ENCODE measurements at regions not wholly inside any gene's neighbourhood (a gene's known extent, or its start where the extent isn't known, plus 50 kb on each side); places are given as distances from the start of the nearest gene placed in this dataset.
"Not testable (repeated sequence)": the region's sequence is repeated elsewhere in the genome, so short reads cannot be mapped to it uniquely, and the experiment has no call there.

DNA sequence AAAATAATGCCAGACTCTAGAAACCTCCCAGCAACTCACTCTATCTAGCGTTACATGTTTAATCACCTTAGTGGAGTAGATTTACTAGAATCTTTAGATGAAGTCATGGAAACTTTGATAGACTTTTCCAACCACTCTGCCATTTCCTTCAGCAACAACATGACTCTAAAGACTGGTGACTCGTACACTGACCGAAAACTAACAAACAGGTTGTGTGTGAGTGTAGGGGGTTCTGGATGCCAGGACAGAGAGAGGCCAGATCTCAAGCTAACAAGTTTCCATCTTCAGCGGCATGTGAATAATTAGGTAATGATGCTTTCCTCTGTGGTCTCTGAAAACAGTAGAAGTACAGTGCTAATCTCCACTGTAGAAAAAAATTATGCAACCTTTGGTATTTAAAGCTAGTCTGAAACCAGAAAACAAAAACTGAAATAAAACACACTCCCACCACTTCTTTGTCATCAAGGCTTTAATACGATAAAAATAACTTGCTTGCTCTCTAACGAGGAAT is 286.4 kb downstream of the PRDM5 start:
- no peak for DNase-seq

DNA sequence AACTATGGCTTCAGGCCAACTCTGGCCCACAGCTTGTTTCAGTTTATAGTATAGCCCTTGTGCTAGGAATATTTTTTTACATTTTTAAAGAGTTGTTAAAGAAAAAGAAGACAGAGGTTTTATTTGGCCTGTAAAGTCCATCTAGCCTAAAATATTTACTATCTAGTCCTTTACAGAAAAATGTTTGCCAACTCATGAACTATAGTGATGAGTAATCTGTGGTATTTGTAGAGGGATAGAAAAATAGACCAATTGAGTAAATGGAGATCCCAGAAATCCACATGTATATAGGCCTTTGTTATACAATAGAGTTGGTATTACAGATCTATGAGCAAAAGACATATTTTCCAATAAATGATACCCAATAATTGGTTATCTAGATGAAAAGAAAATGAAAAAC is 288.7 kb downstream of the PRDM5 start:
- no peak for DNase-seq

DNA sequence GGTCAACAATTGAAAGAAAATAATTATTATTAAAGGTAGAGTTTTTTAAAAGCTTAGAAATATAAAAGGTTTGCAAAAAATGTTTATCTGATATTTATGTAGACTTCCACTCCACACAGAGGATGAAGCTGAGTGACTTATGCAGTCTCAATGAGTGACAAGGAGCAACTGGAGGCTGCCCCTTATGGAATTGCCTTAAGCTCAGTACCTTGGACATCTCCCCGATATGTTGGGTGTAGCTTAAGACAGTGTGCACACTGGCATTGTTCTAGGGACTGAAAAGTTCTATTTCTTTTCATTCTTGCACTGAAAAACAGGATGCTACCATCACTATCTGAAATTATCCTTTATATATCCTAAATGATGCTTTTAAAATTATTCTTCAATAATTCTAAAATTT is 292.1 kb downstream of the PRDM5 start:
- DNase-seq, result no peak

DNA sequence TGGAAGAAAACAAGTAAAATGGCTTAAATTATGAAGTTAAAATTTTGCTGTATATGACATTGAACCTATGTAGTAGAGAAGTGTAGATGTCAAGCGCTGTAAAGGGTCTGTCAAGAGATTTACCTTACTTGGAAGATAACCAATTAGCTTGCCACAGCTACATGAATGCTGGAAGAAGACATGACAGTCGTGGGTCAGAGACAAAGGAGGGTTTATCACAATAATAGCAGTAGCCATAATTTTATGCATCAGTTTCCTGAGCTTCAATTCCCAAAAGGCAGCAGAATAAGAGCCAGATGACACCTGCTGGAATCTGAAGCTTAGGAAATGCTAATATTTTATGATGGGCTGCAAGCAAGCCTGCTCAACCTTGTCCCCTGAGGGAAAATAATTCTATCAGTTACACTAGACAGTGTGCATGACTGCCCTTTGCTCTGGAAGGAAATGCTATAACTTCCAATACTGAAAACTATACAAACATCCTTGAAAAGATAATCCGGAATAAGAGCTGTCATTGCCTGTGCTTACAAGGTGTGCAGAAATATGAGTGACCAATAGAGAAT is 292.9 kb downstream of the PRDM5 start:
- DNase-seq, result no peak

DNA sequence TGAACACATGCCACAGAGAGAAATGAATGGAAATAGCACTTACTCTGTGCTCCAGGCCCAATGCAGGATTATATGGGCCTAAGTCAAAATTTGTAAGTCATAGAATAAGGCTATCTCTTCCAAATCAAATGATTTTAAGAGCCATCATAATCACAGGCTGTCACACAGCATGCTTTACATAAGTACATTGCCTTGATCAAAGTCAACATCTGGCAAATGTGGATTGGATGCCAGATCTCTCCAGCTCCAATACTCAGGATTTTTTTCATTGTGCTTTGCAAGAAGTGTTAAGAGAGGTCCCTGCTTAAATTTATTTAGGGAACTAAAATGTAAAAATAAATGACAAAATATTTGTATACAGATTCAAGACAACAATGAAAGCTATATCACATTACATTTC is 299.9 kb downstream of the PRDM5 start:
- DNase-seq, result no peak

DNA sequence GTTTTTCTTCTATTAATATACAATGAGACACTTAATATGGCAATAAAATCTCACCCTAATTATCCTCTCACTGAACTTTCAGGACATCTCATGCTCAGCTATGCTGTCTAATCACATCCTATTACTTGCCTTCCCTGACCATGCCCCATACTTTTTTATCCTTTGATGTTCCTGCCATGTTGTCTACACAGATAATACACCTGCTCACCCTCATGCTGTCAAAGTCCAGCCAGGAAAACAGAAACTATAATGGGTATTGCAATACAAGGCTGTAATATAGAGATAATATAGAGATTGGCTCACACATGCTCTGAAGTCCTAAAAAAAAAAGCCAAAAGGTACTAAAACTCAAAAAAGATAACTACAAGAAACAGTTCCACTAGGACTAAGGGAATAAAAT is 305.4 kb downstream of the PRDM5 start:
- no peak for DNase-seq

DNA sequence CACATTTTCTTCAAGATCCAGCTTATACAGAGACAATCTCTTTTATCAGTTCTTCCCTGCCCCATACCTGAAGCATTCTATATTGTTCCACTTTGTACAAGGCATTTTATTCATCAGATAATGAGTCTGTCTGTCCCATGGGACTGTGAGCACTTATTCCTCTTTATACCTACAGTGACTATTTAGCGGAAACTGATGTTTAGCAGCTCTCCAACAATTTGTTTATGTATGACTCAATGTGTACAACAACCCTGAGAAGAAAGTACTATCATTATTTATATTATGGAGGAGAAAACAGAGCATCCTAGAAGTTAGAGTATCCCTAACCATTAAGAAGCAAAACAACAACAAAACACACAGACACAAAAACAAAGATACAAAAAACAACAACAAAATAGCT is 306.5 kb downstream of the PRDM5 start:
- DNase-seq, result no peak

DNA sequence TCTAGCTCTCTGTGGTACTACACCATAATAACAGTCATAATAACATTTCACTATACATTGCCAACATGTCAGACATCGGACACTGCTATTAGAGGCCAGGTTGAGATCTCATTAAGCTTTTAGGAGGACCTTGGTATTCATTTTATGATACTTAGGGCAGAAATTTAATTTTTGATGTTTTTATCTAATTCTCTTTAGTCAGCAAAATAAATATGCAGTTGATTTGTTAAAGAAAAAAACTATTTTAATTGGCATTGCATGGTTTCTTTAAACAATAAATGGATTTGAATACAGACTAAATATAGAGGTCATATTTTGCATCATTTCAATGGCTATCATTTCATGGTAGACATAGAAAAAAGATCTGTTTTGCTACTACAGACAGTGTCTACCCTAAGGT is 308.7 kb downstream of the PRDM5 start:
- no peak for DNase-seq

DNA sequence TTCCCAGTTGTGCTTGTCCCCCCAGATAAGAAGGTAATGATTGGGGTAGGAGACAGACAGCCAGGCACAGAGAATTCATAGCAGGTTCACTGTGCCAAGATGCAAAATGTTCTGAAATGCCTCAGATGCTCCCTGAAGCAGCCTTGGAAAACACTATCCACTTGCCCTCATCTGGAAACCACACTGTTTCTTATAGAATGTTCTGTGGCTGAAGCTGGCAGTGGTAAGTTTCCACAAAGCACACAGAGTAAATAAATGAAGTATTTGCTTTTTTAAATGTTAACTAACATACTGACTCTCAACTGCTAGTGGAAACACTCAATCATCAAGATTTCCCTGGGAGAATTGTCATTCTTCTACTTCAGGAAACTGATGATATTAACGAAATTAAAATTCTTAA is 311.4 kb downstream of the PRDM5 start:
- DNase-seq, result no peak

DNA sequence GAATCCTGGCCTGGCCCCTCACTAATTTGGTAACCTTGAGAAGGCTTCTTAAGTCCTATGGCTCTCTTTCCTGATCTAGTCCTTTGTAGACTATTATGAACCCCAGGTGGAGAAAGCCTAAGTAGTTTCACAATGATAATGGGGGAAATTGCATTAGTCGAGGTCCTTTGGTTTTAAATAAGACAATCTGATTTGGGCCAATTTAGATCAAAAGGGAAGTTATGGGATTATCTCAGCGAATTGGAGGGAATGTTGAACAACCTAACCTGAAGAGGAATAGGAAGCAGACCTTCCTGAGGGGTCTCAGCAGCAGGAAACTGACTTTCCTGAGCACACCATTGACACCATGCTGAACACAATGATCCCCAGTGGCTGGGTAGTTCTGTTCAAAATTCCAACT is 331.5 kb downstream of the PRDM5 start:
- DNase-seq, result no peak

DNA sequence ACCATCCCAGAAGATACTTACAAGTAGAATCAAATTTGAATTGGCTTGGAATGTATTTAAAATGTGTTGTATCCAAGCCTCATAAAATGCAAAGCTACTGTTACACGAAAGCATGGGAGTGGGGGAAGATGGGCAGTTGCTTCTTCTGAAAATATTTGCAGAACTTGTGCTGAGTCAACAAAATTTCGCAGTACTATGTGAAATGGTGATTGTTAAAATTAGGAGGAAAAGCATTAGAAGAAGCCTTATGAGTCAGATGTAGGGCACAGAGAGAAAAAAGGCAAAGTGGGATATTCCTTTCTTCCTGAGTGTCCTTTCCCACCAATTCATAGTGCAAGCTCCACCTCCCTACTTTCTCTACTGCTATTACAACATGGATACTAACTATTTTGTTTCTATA is 332.7 kb downstream of the PRDM5 start:
- DNase-seq, result no peak

DNA sequence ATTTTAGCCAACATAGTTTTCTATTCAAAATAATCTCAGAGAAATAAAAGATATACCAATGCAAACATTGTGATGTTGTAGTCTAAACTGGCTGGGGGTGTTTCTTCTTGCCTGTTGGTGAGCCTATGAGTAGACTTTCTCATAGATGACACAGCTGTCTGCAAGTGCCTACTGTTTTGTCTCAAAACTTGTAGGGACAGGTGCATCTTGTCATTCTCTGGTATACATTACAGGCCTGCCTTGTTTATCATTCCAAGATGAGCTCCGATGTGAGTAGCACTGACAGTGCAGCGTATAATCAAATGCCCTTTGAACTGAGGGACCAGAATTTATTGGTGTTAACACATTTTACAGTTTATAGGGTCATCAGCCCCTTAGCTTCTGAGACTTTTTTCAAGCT is 353.8 kb downstream of the PRDM5 start:
- no peak for DNase-seq

DNA sequence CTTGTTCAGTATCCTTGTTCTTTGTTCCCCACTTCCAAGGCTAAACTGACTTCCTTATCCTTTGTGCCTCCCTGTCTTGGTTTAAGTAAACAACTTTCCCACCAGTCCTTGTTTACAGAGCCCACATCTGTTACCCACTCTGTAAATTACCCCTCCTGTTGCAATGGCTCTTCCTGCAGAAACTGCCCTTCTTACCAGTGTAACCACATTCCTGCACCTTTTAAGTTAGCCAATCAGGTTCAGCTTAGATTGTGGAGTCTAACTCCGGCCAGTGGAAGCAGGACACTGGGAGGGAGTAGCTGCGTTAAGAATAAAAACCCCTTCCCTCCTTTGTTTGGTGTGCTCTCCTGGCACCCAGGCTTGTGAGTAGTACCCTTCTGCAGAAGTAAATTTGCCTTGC is 360.9 kb downstream of the PRDM5 start:
- DNase-seq, result no peak

DNA sequence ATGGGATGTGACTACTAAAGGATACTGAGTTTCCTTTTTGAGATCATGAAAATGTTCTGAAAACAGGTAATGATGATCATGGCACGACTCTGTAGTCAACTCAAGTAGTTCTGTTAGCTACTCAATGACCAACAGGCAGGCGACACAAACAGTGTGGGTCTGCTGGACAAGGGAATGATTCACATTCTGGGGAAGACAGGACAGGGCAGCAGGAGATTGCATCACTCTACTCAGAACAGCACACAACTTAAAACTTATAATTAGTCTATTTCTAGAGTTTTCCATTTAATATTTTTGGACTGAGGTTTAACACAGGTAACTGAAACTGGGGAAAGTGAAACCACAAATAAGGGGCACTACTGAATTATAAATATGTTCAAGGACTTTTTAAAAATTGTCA is 365.2 kb downstream of the PRDM5 start:
- no peak for DNase-seq

DNA sequence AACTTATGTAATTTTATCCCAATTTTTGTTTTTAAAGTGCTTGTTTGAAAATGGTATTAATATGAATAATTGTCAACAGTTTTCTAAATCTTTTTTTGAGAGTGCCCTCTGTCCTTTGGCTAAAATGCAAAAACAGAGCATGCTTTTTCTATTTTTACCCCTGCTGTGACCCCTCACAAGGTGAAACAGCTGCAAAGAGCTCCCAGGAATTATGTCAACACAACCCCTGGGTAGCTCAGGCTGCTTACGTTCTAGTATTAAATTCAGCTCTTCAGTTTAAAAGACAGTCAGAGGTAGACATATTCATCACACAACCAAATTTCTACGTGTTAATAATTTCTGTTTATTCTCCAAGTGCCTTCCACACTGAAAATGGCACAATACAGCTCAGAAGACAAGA is 367.5 kb downstream of the PRDM5 start:
- DNase-seq, result no peak

DNA sequence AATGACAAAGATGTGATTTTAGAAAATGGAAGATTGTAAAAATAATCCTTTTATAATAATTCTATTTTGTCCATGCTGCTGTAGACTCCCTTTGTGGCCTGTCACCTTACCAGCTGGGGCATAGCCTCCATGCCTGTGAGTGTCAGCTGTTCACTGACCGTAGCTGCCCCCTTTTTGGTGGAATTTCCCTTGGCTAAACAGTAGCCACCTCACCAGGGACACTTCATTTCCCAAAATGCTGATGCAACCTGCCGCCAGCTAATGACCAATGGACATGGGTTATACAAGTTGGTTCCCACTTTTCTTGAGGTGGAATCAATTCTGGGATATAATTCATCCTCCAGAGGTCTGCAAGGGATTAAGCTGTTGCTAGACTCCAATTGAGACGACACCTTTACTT is 368.4 kb downstream of the PRDM5 start:
- DNase-seq, result no peak

DNA sequence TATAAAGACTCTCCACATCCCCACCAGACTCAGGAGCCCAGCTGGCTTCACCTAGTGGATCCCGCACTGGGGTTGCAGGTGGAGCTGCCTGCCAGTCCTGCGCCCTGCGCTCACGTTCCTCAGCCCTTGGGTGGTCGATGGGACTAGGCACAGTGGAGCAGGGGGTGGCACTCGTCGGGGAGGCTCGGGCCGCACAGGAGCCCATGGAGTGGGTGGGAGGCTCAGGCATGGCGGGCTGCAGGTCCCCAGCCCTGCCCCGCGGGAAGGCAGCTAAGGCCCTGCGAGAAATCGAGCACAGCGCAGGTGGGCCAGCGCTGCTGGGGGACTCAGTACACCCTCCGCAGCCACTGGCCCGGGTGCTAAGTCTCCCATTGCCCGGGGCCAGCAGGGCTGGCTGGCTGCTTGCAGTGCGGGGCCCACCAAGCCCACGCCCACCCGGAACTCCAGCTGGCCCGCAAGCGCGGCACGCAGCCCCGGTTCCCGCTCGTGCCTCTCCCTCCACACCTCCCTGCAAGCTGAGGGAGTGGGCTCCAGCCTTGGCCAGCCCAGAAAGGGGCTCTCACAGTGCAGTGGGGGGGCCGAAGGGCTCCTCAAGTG is 371.8 kb downstream of the PRDM5 start:
- DNase-seq, result not testable (repeated sequence)

DNA sequence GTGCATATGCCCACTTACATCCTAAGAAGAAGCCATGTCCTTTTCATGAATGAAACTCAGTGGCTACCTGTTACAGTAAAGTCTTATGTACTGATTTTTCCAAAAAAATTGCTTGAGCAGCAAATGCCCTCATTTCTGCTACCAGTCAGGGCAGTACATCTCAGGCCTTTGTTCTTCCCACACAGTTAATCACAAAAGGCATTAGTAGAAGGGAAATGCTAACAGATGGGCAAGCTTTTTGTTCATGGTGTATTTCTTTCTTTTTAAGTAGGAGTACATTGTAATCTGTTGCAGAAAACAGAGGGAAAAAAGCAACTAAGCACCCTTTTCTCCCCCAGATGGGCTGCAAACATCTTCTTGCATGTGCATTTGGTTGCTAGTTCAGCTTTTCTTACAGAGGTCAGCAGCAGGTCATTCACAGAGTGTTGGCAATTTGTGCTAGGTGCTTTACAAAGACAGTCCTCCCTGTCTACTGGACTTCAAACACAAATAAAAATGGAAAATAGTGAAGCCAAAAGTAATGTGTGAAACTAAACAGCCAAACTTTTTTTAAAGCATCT is 373.4 kb downstream of the PRDM5 start:
- no peak for DNase-seq

DNA sequence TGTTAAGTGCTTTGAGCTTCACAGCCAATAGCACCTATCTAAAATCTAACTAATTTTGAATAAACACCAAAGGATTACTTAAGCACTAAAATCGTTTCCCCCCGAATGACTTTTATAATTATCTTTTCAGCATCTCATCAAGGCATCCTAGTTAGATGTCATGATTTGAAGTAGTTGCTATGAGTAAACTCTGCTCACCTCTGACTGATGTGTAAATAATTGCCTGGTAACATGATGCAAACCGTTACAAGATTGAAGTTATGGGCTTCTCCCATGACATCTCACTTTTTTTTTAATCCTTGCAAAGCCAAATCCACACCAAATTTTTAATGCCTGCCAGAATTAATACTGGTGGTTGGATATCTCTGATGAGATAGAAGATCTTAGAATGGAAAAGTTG is 377.1 kb downstream of the PRDM5 start:
- no peak for DNase-seq

DNA sequence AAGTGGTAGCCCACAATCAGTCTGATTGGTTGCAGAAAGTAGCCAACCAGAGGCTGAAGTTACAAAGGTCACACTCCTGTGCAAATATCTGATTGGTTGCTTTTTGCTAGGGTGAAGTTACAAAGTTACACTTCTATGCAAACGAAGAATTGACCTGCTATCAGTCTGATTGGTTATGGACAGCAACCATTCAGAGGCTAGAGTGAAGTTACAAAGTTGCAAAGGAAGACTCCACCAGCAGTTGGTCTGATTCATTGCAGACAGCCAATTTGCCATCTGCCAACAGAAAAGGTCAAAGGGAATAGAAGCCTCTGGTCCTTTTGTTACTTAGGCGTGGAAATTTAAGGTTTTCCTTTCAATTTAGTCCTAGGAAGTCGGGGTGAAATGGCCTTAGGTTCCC is 377.7 kb downstream of the PRDM5 start:
- DNase-seq, result no peak

DNA sequence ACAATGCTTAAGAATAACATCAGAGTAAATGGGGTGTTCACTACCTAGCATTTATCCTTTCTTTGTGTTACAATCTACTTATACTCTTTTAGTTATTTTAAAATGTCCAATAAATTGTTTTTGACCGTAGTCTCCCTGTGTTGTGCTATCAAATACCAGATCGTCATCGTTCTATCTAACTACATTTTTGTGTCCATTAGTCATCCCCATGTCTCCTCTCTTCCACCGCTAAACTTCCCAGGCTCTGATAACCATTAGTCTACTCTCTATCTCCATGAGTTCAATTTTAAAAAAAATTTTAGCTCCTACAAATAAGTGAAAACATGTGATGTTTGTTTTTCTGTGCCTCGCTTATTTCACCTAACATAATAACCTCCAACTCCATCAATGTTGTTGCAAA is 381.9 kb downstream of the PRDM5 start:
- DNase-seq, result no peak

DNA sequence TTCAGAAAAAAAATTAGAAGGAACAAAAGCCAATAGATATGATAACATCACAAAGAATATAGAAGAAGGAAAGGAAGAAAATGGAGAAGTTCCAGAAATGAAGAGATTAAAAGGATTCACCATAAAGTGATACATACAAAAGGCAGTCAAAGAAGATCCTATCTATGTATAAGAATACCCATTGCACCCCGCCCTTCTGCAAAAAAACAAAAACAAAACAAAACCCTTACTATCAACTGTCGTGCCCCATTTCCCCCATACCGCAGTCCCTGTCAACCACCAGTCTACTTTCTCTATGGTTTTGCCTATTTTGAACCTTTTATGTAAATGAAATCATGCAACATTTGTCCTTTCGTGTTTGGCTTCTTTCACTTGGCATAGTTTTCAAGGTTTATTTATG is 385.6 kb downstream of the PRDM5 start:
- no peak for DNase-seq

DNA sequence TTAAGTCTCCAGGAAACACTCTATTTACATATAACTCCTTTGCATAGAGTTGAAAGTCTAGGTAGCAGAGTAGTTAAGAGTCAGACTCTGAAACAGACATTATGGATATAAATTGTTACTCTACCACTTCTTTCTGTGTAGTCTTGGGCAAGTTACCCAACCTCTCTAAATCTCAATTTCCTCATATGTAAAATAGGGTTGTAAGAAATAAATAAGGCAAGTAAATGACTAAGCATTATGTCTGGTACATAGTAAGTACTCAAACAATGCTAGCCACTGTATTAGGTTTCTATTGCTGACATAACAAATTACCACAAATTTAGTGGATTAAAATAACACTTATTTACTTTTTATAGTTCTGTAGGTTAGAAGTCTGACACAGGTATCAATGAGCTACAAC is 394.1 kb downstream of the PRDM5 start:
- DNase-seq, result no peak

DNA sequence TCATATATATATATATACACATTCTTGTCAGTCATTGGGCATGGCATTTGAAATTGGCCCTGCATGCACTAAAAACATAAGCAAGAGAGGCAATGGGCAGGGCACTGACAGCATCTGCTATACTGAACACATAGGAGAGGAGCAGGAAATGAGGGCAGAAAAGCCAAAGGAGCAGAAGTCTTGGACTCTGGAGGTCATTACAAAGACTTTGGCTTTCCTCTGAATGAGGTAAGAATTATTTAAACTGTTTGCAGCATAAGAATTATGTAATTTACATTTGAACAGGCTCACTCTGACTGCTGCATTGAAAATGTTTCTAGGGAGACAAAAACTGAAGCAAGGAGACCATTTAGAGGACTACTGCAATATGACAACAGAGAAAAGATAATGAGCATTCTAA is 396.5 kb downstream of the PRDM5 start:
- DNase-seq, result no peak

DNA sequence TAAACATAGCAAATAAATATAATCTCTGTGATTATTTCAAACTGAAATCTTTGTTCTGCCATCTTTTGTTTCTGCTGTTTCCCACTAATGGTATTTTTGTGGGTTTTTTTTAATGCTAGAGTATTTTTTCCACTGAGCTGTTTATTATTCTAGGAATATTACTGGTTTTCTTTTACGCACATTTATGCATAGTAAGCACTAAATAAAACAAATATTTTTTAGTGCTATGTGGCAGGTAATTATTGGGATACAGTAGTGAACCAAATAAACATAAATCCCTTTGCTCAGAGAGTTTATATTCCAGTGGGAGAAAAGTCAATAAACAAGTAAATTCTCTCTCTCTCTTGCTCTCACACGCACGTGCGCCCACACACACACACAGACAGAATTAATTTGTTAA is 397.4 kb downstream of the PRDM5 start:
- no peak for DNase-seq

Data from suppressor macrophage (primary cell).